GM23338 (cell line): ENCODE measurements at regions not wholly inside any gene's neighbourhood (a gene's known extent, or its start where the extent isn't known, plus 50 kb on each side); places are given as distances from the start of the nearest gene placed in this dataset.

Source experiments
- CREB1 ChIP-seq: fragments of 250-450 bp; sonication (Bioruptor Pico); IDR thresholded peaks from 2 replicates; pipeline ENCODE4 v1.5.0; 2020; ENCODE audit warnings: low read depth, mild to moderate bottlenecking, moderate library complexity
- EZH2 ChIP-seq: fragments of 200-600 bp; sonication (generic); IDR thresholded peaks from one replicate; pipeline ENCODE4 v1.8.0; 2017; ENCODE audit warnings: antibody characterized with exemption, mild to moderate bottlenecking, low read depth; ENCODE audit not compliant: unreplicated experiment
- EZH2phosphoT487 ChIP-seq: fragments of 200-600 bp; sonication (generic); IDR thresholded peaks from one replicate; pipeline ENCODE4 v1.8.1; 2018; ENCODE audit warnings: antibody characterized with exemption; ENCODE audit not compliant: unreplicated experiment
- NANOG ChIP-seq: IDR thresholded peaks from 2 replicates; pipeline ENCODE4 v1.6.1; 2016; ENCODE audit warnings: antibody characterized with exemption, borderline replicate concordance
- POLR2AphosphoS5 ChIP-seq: IDR thresholded peaks from 2 replicates; pipeline ENCODE4 v1.6.1; 2016; ENCODE audit warnings: antibody characterized with exemption, low read depth
- ZNF331 ChIP-seq: fragments of 250-450 bp; sonication (Bioruptor Pico); IDR thresholded peaks from 2 replicates; pipeline ENCODE4 v1.5.0; 2020; ENCODE audit warnings: low read depth, mild to moderate bottlenecking, moderate library complexity
- TF ChIP-seq, protein P1 (sequence below), 2 experiments: fragments of 200-600 bp in 1 of 2; sonication (generic) in 1 of 2; conservative IDR thresholded peaks; 2 replicates each; pipeline versions ENCODE4 v1.5.1 to v1.6.1; 2016 to 2017; ENCODE audit warnings: antibody characterized with exemption in 2 of 2, low read depth in 2 of 2, mild to moderate bottlenecking in 2 of 2, moderate library complexity in 1 of 2
- TF ChIP-seq, protein P2 (sequence below): IDR thresholded peaks from one replicate; pipeline ENCODE4 v1.6.1; 2018; ENCODE audit warnings: antibody characterized with exemption; ENCODE audit not compliant: unreplicated experiment

DNA sequence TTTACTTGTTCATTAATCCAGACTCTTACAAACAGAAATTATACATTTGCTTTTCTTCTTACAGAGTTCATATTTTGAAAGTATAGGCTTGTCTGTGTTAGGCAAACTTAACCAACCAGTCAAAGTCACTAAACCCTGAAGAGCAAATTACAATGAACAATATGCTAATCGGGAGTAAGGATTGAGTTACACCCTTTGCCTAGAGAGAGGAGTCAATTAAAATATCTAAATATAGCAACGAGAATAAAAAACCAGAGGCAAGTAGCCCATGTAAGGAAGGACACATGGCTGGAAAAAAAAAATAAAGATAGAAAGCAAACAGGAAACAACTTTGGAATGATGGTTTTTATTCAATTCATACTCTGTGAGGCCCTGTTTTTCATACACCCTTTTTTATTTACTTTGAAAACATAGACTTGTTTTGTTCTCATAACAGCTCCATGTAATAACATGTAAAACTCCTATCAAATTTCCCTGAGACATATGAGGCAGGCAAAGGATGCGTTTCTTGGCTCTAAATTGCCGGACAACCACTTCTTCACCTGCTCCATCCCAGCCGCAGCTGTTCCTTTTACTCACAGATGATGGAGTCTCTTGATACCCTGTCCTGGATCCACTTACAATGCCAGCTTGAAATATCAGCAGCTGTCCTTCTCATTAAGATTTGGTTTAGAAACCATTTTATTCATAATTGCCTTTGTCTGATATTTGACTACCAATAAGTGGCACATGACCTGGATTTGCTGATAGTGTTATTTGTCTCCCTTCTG, 767.7 kb upstream of the GCFC2 start:
- TF ChIP-seq, protein P1, sequence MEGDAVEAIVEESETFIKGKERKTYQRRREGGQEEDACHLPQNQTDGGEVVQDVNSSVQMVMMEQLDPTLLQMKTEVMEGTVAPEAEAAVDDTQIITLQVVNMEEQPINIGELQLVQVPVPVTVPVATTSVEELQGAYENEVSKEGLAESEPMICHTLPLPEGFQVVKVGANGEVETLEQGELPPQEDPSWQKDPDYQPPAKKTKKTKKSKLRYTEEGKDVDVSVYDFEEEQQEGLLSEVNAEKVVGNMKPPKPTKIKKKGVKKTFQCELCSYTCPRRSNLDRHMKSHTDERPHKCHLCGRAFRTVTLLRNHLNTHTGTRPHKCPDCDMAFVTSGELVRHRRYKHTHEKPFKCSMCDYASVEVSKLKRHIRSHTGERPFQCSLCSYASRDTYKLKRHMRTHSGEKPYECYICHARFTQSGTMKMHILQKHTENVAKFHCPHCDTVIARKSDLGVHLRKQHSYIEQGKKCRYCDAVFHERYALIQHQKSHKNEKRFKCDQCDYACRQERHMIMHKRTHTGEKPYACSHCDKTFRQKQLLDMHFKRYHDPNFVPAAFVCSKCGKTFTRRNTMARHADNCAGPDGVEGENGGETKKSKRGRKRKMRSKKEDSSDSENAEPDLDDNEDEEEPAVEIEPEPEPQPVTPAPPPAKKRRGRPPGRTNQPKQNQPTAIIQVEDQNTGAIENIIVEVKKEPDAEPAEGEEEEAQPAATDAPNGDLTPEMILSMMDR (conservative IDR thresholded peaks at IDR 0.05; ENCODE audit: low read depth in 2 of 2) = no peak
- TF ChIP-seq POLR2AphosphoS5 (no peak), EZH2 (no peak), NANOG (no peak), CREB1 (no peak), EZH2phosphoT487 (no peak), ZNF331 (CRISPR knock-in tag) (no peak)
- TF ChIP-seq, protein P2, sequence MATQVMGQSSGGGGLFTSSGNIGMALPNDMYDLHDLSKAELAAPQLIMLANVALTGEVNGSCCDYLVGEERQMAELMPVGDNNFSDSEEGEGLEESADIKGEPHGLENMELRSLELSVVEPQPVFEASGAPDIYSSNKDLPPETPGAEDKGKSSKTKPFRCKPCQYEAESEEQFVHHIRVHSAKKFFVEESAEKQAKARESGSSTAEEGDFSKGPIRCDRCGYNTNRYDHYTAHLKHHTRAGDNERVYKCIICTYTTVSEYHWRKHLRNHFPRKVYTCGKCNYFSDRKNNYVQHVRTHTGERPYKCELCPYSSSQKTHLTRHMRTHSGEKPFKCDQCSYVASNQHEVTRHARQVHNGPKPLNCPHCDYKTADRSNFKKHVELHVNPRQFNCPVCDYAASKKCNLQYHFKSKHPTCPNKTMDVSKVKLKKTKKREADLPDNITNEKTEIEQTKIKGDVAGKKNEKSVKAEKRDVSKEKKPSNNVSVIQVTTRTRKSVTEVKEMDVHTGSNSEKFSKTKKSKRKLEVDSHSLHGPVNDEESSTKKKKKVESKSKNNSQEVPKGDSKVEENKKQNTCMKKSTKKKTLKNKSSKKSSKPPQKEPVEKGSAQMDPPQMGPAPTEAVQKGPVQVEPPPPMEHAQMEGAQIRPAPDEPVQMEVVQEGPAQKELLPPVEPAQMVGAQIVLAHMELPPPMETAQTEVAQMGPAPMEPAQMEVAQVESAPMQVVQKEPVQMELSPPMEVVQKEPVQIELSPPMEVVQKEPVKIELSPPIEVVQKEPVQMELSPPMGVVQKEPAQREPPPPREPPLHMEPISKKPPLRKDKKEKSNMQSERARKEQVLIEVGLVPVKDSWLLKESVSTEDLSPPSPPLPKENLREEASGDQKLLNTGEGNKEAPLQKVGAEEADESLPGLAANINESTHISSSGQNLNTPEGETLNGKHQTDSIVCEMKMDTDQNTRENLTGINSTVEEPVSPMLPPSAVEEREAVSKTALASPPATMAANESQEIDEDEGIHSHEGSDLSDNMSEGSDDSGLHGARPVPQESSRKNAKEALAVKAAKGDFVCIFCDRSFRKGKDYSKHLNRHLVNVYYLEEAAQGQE = no peak
